Activated CD4-positive, alpha-beta T cell treated with anti-CD3 and anti-CD28 coated beads for 48 hours (primary cell): ENCODE measurements at regions not wholly inside any gene's neighbourhood (a gene's known extent, or its start where the extent isn't known, plus 50 kb on each side); places are given as distances from the start of the nearest gene placed in this dataset.

Source experiments
- DNase-seq: peaks from one replicate; pipeline ENCODE4 v3.0.0-alpha.2; 2020

DNA sequence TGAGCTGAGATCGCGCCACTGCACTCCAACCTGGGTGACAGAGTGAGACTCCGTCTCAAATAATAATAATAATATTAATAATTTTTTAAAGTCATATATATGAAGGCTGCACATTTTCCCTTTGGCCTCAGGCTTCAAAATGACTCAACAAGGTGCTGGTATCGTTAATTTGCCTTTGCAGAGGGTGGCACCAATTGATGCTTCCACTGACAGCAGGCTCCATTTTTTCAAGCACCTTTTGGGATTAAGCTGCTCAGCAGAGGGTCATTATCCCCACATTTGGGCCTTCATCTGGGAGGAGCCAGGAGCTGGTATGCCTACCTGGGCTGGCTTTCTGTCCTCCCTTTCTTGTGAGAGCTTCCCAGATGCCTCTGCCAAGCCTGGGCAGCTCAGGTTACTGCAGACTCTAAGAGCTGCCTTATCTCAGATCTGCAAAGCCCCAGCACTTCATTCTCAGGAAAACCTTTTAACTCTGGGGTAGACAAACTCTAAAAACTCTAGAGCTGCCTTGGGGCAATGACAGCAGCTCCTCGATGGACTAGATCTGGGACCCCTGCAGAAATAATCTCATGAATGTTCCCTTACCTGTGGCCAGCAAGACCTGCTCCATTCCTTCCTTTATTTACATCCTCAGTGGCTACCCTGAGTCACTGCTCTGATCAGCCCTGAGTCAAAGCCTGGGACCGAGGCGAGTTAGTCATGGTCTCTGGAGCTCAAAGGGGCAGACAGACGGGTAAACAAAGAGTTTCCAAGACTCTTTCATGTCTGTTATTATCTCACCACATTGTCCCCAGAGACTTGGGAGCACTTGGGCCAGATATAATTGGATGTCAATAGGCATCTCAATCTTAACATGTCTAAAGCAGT, 80.0 kb upstream of the EYA2 start:
- peak; percentile 14 for DNase-seq

DNA sequence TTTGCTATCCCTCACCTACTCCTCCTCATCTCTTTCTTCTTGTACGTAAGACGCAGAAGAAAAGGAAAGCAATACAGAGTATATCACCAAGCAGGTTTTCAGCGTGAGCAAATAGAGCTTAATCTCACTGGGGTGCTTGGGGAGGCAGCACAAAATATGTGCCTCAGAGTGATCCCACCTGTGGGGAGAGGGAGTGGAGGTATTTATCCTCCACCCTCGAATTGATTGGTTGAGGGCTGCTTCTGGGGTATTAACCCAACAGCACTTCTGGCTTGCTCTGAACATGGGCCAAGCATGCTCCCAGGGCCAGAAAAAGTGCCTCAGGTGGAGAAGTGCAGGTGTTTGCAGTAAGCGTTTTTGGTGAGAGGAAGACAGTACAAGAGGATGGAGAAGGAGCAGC, 78.5 kb upstream of the EYA2 start:
- no peak for DNase-seq

DNA sequence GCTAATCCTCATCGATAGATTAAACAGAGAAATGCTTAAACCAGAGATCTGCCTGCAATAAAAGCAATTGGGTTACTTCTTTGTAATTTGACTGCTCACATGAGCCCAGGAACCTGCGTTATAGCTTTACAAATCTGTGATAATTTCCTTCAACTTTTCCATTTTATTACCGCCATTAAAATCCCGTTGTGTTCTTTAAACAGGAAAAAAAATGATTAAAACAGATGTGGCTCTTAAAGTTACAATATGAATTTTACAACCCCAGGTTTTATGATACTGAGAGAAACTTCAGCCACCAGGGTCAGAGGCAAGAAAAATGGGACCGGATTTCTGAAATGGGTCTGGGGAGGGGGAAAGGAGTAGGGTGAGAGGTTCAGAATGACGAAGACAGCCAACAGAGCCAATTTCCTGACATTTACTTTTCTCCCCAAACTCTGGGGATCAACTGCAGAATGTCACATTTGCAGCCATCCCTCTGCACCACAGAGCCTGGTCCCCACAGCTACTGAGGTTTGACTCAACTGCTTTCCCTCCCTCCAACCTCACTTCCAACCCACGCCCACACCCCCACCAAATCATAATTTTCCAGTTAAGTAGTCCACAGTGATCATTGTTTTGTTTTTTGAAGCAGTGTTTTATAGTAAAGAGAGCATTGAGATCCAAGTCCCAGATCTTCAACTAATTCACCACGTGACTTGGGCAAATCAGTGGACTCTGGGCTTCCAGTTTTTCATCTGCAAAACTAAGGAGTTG, 77.6 kb upstream of the EYA2 start:
- no peak for DNase-seq

DNA sequence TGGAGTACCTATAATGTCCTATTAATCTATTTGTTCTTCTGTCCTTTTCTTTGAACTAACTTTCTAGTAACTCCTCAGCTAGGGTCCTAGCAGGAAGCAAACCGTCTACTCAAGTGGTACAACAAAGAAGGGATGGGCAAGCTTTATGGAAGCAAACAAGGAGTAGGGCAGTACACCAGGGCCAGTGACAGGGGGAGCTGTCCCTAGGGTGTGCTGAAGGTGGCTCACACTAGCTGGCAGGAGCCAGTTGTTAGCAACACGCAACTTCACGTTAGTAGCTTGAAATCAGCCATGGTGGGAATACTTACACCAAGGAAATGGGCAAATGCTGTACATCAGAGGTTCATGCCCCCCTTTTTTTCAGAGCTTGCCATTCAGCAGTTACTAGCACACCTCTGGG, 74.0 kb upstream of the EYA2 start:
- DNase-seq: no peak

DNA sequence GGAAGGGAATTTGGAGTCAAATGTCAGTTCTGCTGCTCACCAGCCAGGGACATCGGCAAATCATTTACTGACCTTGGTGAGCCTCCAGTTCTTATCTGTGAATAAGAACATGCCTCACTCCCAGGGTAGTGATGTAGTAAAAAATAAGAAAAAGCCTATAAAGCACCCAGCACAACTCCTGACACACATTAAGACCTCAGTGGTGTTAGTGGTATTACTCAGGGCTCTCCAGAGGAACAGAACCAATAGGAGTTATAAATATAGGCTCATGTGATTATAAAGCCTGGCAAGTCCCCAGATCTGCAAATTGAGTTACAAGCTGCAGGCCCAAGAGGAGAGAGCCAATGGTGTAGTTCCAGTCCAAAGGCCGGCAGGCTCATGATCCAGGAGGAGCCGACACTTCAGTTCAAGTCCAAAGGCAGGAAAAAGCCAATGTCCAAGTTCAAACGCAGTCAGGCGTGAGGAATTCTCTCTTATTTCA, 71.3 kb upstream of the EYA2 start:
- DNase-seq: no peak

DNA sequence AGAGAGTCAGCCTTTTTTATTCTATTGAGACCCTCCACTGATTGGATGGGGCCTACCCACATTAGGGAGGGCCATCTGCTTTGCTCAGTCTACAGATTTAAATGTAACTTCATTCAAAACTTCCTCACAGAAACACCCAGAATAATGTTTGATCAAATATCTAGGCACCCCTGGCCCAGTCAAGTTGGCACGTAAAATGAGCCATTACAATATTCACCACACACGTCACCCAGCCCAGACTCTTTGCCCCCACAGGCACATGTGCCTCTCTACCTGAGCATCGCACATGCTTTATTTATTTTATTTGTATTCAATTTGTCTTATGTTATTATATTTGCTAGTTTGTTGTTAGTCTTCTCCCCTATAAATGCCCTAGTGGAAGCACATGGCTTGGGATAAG, 70.9 kb upstream of the EYA2 start:
- no peak for DNase-seq

DNA sequence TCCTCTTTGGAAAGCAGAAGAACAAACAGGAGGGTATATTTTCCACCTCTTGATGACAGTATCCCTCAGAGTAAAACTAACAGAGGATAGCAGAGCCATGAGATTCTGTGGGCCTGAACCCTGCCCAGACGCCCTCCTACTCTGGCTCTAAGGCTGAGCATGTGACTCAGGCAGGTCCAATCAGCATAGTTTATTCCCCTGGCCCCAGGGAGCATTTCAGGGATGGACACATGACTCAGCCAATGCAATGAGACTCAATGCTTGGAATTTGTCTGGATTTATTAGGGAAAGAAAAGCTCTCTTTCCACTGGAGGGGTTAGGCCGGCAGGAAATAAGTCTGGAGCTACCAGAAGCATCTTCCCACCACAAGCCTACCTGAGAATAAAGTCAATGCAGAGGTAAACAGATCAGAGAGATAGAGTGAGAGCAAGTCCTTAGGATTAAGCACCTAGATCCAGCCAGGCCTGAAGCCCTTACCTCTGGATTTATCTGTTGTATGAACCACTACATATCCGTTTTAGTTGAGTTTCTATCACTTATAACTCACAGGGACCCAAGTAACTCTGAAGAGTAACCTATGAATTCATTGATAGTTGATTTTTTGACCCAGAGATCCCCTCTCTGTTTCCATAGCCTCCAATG, 68.2 kb upstream of the EYA2 start:
- no peak for DNase-seq

DNA sequence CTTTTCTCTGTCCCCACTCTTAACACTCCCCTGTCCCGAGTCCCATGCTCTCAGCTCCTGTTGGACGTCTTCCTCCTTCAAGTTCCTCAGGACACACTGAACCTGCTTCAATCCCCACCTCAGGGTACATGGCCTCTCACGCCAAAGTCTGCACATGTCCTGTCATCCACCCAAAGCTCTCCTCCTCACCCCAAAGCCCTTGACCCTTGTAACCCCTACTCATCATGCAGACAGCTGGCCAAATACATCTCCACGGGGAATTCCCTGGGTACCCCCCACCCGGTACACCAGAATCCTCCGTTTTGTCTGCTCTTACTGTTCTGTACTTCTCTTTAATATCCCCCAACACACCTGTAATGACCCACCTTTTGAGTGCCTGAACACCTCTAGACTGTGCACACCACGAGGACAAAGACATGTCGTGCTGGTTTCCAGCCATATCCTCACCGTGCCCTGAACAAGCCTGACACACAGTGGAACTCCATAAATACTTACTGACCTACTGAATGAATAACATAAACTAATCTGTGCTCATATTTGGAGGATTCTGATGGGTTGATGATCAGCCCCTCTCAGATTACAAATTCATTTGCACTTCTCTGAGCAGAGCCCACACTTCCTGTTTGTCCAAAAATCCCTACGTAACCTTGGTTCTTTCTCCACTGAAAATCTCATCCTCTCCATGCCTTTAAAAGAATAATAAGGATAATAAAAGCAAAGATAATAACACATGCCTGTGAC, 66.8 kb upstream of the EYA2 start:
- DNase-seq: no peak

DNA sequence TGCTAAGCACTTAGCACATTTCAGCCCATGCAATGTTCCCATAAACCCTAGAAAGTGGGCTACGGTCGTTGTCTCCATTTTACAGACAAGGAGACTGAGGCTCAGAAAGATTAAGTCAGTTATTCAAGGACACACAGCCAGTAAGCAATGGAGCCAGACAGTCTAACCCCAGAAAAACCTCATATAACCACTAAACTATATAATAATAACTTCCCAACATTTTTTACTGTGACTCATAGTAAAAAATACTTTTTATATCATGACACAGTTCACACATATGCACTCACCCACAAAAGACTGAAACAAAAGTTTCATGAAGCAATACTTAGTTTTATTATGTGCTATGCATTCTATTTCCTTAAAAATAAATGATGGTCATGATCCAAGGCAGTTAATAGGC, 66.2 kb upstream of the EYA2 start:
- DNase-seq: no peak

DNA sequence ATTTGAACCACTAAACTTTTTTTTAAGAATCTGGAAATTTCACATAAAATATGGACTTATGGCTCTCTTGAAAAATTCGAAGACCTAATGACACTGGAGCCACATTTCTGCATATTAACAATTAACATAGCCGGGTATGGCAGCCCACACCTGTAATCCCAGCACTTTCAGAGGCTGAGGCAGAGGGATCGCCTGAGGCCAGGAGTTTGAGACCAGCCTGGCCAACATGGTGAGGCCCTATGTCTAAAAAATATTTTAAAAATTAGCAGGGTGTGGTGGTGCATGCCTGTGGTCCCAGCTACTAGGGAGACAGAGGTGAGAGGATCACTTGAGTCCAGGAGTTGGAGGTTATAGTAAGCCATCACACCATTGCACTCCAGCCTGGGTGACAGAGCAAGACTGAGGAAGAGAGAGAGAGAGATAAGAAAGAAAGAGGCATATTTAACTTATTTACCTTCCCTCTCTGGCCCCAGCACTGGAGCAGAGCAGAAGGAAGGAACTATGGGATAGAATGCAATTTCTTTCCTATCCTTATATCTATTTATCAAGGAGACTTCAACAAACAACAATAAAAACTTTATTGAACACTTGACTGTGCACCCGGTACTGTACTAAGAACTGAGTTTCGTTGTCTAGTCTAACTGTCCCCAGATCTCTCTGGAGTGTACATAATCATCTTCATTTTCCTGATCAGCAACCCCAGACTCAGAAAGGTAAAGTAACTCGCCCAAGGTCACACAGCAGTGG, 63.6 kb upstream of the EYA2 start:
- no peak for DNase-seq

DNA sequence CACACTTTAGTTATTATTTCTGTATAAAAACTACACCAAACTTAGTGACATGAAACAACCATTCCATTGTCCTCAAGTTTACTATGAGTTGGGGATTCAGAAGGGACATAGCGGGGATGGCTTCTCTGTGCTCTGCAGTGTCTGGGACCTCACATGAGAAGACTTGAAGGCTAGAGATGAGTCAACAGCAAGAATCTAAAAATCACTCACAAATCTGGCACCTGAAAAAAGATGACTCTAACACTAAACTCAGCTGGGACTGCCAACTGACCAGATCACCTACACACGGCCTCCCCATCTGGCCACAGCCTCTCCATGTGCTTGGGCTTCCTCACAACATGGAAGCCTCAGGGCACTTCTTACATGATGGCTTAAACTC, 63.0 kb upstream of the EYA2 start:
- no peak for DNase-seq

DNA sequence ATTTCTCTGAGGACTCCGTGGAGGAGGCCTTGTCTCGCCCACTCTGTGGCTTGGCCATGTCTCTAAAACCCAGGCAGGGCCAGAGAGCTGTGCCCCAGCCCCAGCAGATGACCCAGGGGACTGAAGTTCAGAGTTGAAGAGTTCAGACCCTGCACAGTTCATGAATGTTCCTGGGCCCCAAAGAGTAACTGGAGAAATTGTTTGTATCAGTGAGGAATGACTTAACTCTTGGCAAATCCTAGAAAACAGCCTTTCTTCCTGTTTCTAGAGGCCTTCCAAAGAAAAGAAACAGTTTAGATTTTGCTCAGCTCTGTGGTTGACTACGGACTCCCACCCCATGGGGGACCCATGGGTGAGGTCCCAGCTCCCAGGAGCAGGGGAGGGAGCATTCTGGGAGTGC, 62.1 kb upstream of the EYA2 start:
- DNase-seq: no peak

DNA sequence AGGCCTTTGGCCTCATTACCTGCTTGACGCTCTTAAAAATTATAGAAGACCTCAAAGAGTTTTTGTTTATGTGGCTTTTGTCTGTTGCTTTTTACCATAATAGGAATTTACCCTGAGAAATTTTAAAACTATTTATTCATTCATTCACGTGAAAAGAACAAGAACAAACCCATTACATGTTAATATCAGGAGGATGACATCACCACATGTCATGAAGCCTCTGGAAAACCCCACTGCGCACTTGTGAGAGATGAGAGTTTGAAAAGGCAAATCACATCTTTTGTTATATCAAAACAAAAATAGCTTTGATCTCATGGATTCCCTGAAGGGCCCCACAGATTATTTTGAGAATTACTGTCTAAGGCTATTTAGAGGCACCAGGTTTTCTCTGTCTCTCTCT, 61.3 kb upstream of the EYA2 start:
- no peak for DNase-seq

DNA sequence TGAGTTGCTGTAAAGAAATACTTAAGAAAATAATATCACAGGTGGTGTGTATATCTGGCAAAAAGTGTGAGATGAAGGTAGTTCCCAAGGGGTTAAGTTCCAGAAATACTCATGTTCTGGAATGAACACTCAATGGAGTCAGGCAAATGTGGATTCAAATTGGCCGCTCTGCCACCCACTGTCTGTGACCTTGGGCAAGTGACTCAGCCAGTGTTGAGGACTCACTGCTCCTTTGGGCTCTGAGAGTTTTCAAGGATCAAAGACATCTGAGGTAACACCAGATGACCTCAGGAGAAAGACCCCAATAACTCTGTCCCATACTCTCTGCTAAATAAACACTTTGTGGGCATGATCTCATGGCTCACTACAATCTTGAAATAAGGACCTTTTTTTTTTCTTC, 59.2 kb upstream of the EYA2 start:
- no peak for DNase-seq

DNA sequence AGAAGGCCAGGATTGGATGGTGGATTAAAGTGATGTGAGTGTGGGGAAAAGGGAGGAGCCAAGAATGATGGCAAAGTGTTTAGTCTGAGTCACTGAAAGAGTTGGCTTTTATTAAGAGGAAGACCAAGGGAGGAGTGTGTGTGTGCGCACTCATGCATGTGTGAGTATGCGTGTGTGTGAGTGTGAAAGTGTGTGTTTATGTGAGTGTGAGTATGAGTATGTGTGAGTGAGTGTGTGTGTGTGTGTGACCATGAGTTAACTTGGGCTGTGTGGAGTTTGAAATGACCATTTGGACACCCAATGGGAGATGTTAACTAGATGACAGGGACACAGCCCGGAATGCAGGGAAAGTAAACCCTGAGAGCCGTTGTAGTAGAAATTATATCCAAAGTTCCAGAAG, 57.6 kb upstream of the EYA2 start:
- DNase-seq: no peak

DNA sequence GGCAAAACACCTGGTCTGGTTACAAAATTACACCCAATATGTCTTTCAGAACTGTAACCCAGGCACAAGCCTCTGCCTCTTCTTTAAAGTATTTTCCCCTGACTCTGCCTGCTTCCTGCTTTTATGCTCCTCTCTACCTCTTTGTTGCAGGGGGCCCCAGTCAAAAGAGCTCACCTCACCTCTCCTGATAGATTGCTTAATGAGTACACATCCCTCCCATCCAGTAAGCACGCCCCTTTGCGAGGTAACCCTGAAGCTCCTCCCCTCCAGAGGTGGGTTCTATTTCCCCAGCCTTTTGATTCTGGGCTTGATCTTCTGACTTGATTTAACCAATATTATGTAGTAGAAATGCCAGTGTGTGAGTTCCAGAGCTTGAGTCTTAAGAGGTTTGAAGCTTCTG, 56.6 kb upstream of the EYA2 start:
- no peak for DNase-seq

DNA sequence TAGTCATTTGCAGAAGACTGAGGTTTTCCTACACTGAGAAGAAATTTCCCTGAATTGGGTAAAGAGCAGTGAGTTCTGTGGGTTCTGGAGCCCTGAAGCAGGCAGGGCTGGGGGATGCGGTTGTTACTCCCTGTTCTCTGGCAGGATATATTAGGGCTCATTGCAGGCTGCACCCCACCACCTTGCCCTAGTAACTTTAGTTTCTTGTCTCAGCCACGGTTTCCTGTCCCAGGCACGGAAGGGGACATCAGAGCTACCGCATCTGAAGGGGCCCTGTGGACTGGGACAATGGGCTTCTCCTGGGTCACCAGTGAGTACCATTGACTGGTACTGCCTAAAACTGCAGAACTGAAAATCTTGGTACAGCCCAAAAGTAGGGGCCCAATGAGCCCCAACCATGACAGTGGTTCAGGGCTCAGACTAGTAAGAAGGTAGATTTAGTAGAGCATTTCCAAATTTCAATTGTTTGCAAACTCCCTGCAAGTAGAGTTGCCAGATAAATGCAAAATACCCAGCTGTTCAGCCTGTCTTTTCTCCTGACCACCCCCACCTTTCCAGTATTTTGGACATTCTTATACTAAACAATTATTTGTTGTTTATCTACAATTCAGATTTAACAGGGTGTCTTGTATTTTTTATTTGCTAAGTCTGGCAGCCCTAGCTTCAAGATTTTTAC, 54.5 kb upstream of the EYA2 start:
- no peak for DNase-seq
